NT2/D1 (cell line): ENCODE measurements at regions not wholly inside any gene's neighbourhood (a gene's known extent, or its start where the extent isn't known, plus 50 kb on each side); places are given as distances from the start of the nearest gene placed in this dataset.

Experiments
- SUZ12 ChIP-seq: IDR thresholded peaks from 2 replicates; pipeline ENCODE4 v1.6.1; 2011; ENCODE audit not compliant: insufficient read length, insufficient read depth; ENCODE audit errors: extremely low read depth
- YY1 ChIP-seq: IDR thresholded peaks from 2 replicates; pipeline ENCODE4 v1.6.1; 2011; ENCODE audit not compliant: insufficient read length, insufficient read depth
- ZNF274 ChIP-seq: IDR thresholded peaks from 2 replicates; pipeline ENCODE4 v1.6.1; 2011; ENCODE audit warnings: mild to moderate bottlenecking, low read depth, low read length

GRCh38 chr1:188154761-188155160 lies 1326.0 kb downstream of the PLA2G4A start:
- no peak for TF ChIP-seq YY1
- no peak for TF ChIP-seq SUZ12
- no peak for TF ChIP-seq ZNF274
